ENCODE measurements at regions not wholly inside any gene's neighbourhood (a gene's known extent, or its start where the extent isn't known, plus 50 kb on each side); places are given as distances from the start of the nearest gene placed in this dataset.

DNA sequence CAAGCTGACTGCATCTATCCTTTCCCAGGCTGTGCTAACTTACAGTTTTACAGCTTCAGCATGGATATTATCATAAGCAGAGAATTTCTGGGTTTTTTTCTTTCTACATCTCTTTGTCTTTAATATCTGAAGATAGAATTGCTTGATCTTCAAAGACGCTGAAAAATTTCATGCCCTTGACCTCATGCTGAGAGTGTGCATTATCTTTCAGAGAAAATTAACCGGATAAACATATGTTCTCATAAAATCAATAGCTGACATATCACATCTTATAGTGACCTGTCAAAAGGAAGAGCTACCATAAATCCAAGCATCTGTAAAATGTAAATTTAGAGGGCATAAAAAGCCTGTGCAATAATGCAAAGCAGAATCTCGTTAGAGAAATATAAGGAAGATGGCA lies 1704.1 kb upstream of the FLRT2 start:
- no peak for TF ChIP-seq EZH2 (IDR thresholded peaks at IDR 0.05; ENCODE audit: insufficient read depth, poor library complexity, severe bottlenecking)
- no peak for TF ChIP-seq EZH2phosphoT487 (IDR thresholded peaks at IDR 0.05; ENCODE audit: insufficient read depth, low read depth)
